IPS-20b (cell line): ENCODE measurements at regions not wholly inside any gene's neighbourhood (a gene's known extent, or its start where the extent isn't known, plus 50 kb on each side); places are given as distances from the start of the nearest gene placed in this dataset.

Source experiments
- H3K27ac ChIP-seq: one replicate; pipeline ENCODE4 v1.5.1; 2013; ENCODE audit warnings: low read length
- H3K27me3 ChIP-seq: 2 replicates; pipeline ENCODE4 v1.6.1; 2013; ENCODE audit warnings: mild to moderate bottlenecking, low read length, inconsistent platforms; ENCODE audit not compliant: insufficient read depth
- H3K36me3 ChIP-seq: 2 replicates; pipeline ENCODE4 v1.6.1; 2013; ENCODE audit warnings: low read depth, mild to moderate bottlenecking, inconsistent platforms, low read length, moderate library complexity; ENCODE audit not compliant: insufficient read depth
- H3K4me1 ChIP-seq: 2 replicates; pipeline ENCODE4 v1.6.1; 2013; ENCODE audit warnings: mild to moderate bottlenecking, control low read depth, inconsistent platforms, low read length, moderate library complexity; ENCODE audit not compliant: insufficient read depth
- H3K4me3 ChIP-seq: 2 replicates; pipeline ENCODE4 v1.5.1; 2013; ENCODE audit warnings: mild to moderate bottlenecking, low read length, inconsistent platforms
- H3K9ac ChIP-seq: 2 replicates; pipeline ENCODE4 v1.6.1; 2013; ENCODE audit warnings: low read depth, mild to moderate bottlenecking, inconsistent platforms, low read length, moderate library complexity
- H3K9me3 ChIP-seq: 2 replicates; pipeline ENCODE4 v1.6.1; 2013; ENCODE audit warnings: mild to moderate bottlenecking, low read depth, low read length, inconsistent platforms; ENCODE audit not compliant: insufficient read depth

- no peak overlapping the region for H3K4me3 ChIP-seq
- H3K36me3 ChIP-seq, result no peaks in the 10 kb centered on the region
- H3K27ac ChIP-seq, result no peak overlapping the region
- H3K4me1 ChIP-seq, result no peaks in the 10 kb centered on the region; the same call in 1 of the 2 replicates
- no peak overlapping the region for H3K9ac ChIP-seq
- no peaks in the 10 kb centered on the region for H3K9me3 ChIP-seq
- no peaks in the 10 kb centered on the region for H3K27me3 ChIP-seq
Observed at GRCh38 chr11:79897896-79898295, 457.1 kb upstream of the TENM4 start.

- Histone ChIP-seq H3K27ac (no peak overlapping the region), H3K4me1 (no peaks in the 10 kb centered on the region), H3K9me3 (no peaks in the 10 kb centered on the region), H3K36me3 (no peaks in the 10 kb centered on the region), H3K9ac (no peak overlapping the region), H3K27me3 (no peaks in the 10 kb centered on the region), H3K4me3 (no peak overlapping the region)
Observed at GRCh38 chr11:79896258-79896657, 455.4 kb upstream of the TENM4 start.

GRCh38 chr11:79894111-79894510 is 453.3 kb upstream of the TENM4 start:
- Histone ChIP-seq H3K9ac (no peak overlapping the region), H3K4me1 (no peaks in the 10 kb centered on the region), H3K9me3 (no peaks in the 10 kb centered on the region), H3K4me3 (no peak overlapping the region), H3K27me3 (no peaks in the 10 kb centered on the region), H3K27ac (no peak overlapping the region), H3K36me3 (no peaks in the 10 kb centered on the region)

GRCh38 chr11:79890272-79890671 is 449.4 kb upstream of the TENM4 start:
- no peaks in the 10 kb centered on the region for H3K27me3 ChIP-seq
- no peaks in the 10 kb centered on the region for H3K9me3 ChIP-seq
- no peaks in the 10 kb centered on the region for H3K36me3 ChIP-seq
- no peak overlapping the region for H3K27ac ChIP-seq
- no peak overlapping the region for H3K4me3 ChIP-seq
- no peaks in the 10 kb centered on the region for H3K4me1 ChIP-seq
- H3K9ac ChIP-seq, result no peak overlapping the region

- Histone ChIP-seq H3K9ac (no peak overlapping the region), H3K36me3 (no peaks in the 10 kb centered on the region), H3K9me3 (peaks cover 4% of the 10 kb centered on the region; the same call in 1 of the 2 replicates), H3K27ac (no peak overlapping the region), H3K4me3 (no peak overlapping the region), H3K27me3 (no peaks in the 10 kb centered on the region), H3K4me1 (no peaks in the 10 kb centered on the region)
Observed at GRCh38 chr11:79864882-79865281, 424.1 kb upstream of the TENM4 start.

- no peaks in the 10 kb centered on the region for H3K4me1 ChIP-seq
- H3K27me3 ChIP-seq, result no peaks in the 10 kb centered on the region
- no peaks in the 10 kb centered on the region for H3K9me3 ChIP-seq
- H3K9ac ChIP-seq, result no peak overlapping the region
- H3K4me3 ChIP-seq, result no peak overlapping the region
- no peak overlapping the region for H3K27ac ChIP-seq
- H3K36me3 ChIP-seq, result no peaks in the 10 kb centered on the region
Observed at GRCh38 chr11:79860336-79860735, 419.5 kb upstream of the TENM4 start.

GRCh38 chr11:79857377-79858214 is 416.8 kb upstream of the TENM4 start:
- no peaks in the 10 kb centered on the region for H3K36me3 ChIP-seq
- no peaks in the 10 kb centered on the region for H3K9me3 ChIP-seq
- no peak overlapping the region for H3K27ac ChIP-seq
- no peaks in the 10 kb centered on the region for H3K27me3 ChIP-seq
- H3K4me3 ChIP-seq, result no peak overlapping the region
- no peaks in the 10 kb centered on the region for H3K4me1 ChIP-seq
- H3K9ac ChIP-seq, result no peak overlapping the region

GRCh38 chr11:79852176-79852575 is 411.3 kb upstream of the TENM4 start:
- H3K4me1 ChIP-seq, result no peaks in the 10 kb centered on the region
- H3K36me3 ChIP-seq, result no peaks in the 10 kb centered on the region
- no peak overlapping the region for H3K27ac ChIP-seq
- no peaks in the 10 kb centered on the region for H3K27me3 ChIP-seq
- no peak overlapping the region for H3K4me3 ChIP-seq
- no peaks in the 10 kb centered on the region for H3K9me3 ChIP-seq
- no peak overlapping the region for H3K9ac ChIP-seq

GRCh38 chr11:79845002-79845709 is 404.3 kb upstream of the TENM4 start:
- Histone ChIP-seq H3K4me3 (no peak overlapping the region), H3K4me1 (no peaks in the 10 kb centered on the region), H3K27me3 (no peaks in the 10 kb centered on the region), H3K36me3 (no peaks in the 10 kb centered on the region), H3K9me3 (no peaks in the 10 kb centered on the region), H3K27ac (no peak overlapping the region), H3K9ac (no peak overlapping the region)

GRCh38 chr11:79834015-79834414 is 393.2 kb upstream of the TENM4 start:
- H3K9ac ChIP-seq, result no peak overlapping the region
- H3K27ac ChIP-seq, result no peak overlapping the region
- no peaks in the 10 kb centered on the region for H3K9me3 ChIP-seq
- no peaks in the 10 kb centered on the region for H3K4me1 ChIP-seq
- no peaks in the 10 kb centered on the region for H3K36me3 ChIP-seq
- H3K27me3 ChIP-seq, result no peaks in the 10 kb centered on the region
- no peak overlapping the region for H3K4me3 ChIP-seq

GRCh38 chr11:79830446-79830845 is 389.6 kb upstream of the TENM4 start:
- Histone ChIP-seq H3K27me3 (no peaks in the 10 kb centered on the region), H3K4me1 (no peaks in the 10 kb centered on the region), H3K9me3 (no peaks in the 10 kb centered on the region), H3K36me3 (no peaks in the 10 kb centered on the region), H3K27ac (no peak overlapping the region), H3K9ac (no peak overlapping the region), H3K4me3 (no peak overlapping the region)

- Histone ChIP-seq H3K4me1 (no peaks in the 10 kb centered on the region), H3K27me3 (no peaks in the 10 kb centered on the region), H3K4me3 (no peak overlapping the region), H3K9ac (no peak overlapping the region), H3K9me3 (no peaks in the 10 kb centered on the region), H3K27ac (no peak overlapping the region), H3K36me3 (no peaks in the 10 kb centered on the region)
Observed at GRCh38 chr11:79829891-79830290, 389.1 kb upstream of the TENM4 start.
